ENCODE measurements at regions not wholly inside any gene's neighbourhood (a gene's known extent, or its start where the extent isn't known, plus 50 kb on each side); places are given as distances from the start of the nearest gene placed in this dataset.

- intact Hi-C loops (cut with micrococcal nuclease): no loop called here
- no peak for DNase-seq
- ATAC-seq: no peak
Measured at GRCh38 chr5:43973318-43973717, 370.3 kb downstream of the NNT start.

DNA sequence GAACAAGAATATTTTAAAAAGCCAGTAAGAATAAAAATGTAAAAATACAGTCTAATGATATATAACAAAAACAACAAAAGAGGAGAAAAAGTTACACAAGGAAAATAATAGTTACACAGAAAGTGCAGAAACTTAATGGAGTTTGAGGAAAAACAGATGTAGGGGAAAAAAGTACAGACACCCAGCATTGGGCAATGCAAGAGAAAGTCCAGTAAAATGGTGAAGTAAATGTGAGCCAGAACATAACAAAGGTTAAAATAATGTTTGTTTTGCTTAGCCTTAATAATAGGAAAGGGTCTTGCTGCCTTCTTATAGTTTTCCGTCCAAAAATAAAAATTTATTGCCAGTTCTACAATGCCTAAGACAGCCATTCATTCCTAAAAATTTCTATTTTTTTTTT, 364.2 kb downstream of the NNT start:
- DNase-seq (no peak), ATAC-seq (no peak)
- intact Hi-C loops (cut with micrococcal nuclease): no loop called here

DNA sequence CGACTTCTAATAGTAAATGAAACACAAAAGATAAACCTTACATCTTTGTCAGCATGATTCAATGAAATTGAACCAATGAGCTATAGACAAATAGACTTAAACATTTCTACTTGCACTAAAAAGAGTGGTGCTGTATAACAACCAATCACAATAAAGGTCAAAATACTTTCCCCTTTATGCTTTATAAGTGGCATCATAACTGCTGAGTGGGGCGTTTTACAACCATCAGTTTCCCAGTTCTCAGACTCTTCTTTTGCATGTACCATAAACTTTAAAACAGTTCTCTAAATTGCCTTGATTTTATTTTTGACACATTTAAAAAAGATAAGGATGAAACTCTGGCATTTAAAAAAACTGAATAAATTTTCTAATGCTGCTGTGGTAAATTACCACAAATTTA, 356.2 kb downstream of the NNT start:
- intact Hi-C loops (cut with micrococcal nuclease): no loop called here

DNA sequence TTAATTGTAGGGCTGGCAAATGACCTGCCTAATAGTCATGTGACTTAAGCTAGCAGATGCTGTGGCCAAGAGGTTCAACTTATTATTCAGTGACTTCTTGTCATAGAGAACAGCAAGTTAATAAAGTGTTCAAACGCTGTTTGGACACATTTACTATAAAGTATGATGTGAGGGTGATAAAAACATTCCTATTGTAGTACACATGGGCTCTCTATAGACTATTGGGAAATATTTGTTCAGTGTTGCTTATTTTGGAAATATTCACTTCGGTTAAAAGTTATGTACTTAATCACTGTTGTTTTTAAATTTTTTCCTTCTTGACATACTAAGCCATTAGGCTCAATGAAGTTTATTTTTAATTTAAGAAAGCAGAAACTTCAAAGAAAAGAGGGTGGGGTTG, 345.0 kb downstream of the NNT start:
- ATAC-seq: no peak
- intact Hi-C loops (cut with micrococcal nuclease): no loop called here
- DNase-seq: no peak

More for the DNA sequence above, 356.2 kb downstream of the NNT start:
- DNase-seq: no peak
- no peak for ATAC-seq

- no peak for ATAC-seq
- DNase-seq: no peak
- intact Hi-C loops (cut with micrococcal nuclease): no loop called here
Measured at GRCh38 chr5:43941806-43942205, 338.8 kb downstream of the NNT start.

DNA sequence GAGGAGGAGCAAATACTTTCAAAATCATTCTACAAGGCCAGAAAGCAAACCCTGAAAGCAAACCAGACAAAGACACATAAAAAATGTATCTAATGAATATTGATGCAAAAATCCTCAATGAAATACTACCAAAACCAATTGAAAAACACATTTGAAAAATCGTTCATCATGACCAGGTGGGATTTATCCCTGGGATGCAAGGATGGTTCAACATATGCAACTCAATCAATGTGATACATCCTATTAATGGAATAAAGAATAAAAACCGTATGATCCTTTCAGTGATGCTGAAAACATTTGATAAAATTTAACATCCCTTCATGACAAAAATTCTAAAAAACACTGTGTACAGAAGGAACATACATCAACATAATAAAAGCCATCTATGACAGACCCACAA, 337.6 kb downstream of the NNT start:
- intact Hi-C loops (cut with micrococcal nuclease): no loop called here
- ATAC-seq (no peak), DNase-seq (no peak)

GRCh38 chr5:43926923-43927322, 323.9 kb downstream of the NNT start:
- DNase-seq (no peak), ATAC-seq (no peak)
- intact Hi-C loops (cut with micrococcal nuclease): no loop called here

DNA sequence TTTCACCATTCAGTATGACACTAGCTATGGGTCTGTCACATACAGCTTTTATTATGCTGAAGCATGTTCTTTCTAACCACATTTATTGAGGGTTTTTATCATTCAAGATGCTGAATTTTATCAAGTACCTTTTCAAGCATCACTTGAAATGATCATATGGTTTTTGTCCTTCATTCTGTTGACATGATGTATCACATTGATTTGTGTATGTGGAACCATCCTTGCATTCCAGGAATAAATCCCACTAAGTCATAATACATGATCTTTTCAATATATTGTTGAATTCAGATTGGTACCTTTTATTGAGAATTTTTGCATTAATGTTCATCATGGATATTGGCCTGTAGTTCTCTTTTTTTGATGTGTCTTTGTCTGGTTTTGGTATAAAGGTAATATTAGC, 317.4 kb downstream of the NNT start:
- DNase-seq: no peak
- intact Hi-C loops (cut with micrococcal nuclease): no loop called here

DNA sequence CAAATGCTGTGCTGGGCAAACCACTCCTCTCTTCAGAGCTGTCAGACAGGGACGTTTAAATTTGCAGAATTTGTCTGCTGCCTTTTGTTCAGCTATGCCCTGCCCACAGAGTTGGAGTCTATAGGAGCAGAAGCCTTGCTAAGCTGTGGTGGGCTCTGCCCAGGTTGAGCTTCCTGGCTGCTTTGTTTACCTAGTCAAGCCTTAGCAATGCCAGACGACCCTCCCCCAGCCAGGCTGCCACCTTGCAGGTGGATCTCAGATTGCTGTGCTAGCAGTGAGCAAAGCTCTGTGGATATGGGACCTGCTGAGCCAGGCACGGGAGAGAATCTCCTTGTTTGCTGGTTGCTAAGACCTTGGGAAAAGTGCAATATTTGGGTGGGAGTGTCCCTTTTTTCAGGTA, 314.9 kb downstream of the NNT start:
- ATAC-seq: no peak
- intact Hi-C loops (cut with micrococcal nuclease): no loop called here
- DNase-seq: no peak

More for the DNA sequence above, 317.4 kb downstream of the NNT start:
- ATAC-seq: no peak

DNA sequence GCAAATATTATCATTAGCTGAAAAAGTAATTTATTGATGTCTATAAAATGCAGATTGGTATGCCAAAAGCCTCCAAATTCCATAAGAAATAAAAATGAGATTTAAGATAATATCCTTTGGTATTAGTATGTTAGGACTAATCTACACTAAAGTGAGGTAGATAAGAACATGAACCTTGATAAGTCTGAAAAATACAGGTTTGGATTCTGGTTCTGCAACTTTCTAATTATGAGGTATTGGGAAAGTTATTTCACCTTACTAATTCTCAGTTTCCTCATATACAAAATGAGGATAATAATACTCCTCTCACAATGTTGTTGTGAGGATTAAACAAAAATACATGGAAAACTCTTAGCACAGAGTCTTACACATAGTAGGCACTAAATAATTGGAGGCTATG, 300.1 kb downstream of the NNT start:
- ATAC-seq (no peak), DNase-seq (no peak)
- intact Hi-C loops (cut with micrococcal nuclease): no loop called here

- intact Hi-C loops (cut with micrococcal nuclease): no loop called here
- DNase-seq (no peak), ATAC-seq (no peak)
Measured at GRCh38 chr5:43900974-43901373, 298.0 kb downstream of the NNT start.

DNA sequence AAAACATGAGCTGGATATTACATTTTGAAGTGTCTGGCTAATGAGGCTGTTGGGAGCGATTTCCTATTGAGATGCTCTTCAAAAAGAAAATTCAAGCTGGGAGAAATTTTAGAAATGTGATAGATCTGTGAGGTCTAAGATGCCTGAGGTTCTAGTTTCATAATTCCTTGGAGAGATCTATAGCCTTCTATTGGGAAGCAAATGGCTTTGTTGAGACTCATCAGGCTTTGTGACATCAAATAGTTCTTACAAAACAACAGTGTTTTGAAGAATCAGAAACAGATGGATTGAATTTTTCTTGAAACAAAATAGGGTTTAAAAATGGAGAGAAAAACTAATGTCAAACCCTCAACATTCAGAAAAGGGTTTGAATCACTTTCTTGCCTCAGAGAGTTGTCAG, 292.9 kb downstream of the NNT start:
- ATAC-seq (no peak), DNase-seq (no peak)
- intact Hi-C loops (cut with micrococcal nuclease): no loop called here

GRCh38 chr5:43893951-43894684, 291.1 kb downstream of the NNT start:
- ATAC-seq: no peak
- intact Hi-C loops (cut with micrococcal nuclease): no loop called here
- no peak for DNase-seq

- DNase-seq (no peak), ATAC-seq (no peak)
- intact Hi-C loops (cut with micrococcal nuclease): no loop called here
Measured at GRCh38 chr5:43891112-43891511, 288.1 kb downstream of the NNT start.

DNA sequence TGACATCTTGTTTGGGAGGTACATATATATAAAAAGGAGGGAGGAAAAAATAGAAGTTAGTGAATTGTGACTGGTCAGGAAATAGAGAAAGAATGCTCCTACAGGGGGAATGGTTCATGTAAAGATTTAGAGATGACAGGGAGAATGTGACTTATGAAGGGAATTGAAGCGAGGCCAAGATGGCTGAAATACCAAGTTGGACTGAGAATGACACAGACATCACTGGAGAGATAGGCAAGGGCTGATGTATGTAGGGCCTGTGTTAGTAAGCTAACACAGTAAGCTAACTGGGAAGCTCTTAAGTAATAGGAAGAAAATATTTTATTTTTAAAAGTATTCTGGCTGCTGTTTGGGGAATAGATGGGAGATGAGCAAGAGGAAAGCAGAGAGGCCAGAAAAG, 286.3 kb downstream of the NNT start:
- DNase-seq (no peak), ATAC-seq (peak; percentile 40)
- intact Hi-C loops (cut with micrococcal nuclease): no loop called here

GRCh38 chr5:43875741-43876140, 272.8 kb downstream of the NNT start:
- DNase-seq (no peak), ATAC-seq (no peak)
- intact Hi-C loops (cut with micrococcal nuclease): no loop called here

GRCh38 chr5:43874772-43875171, 271.8 kb downstream of the NNT start:
- peak; percentile 70 for ATAC-seq
- no peak for DNase-seq
- intact Hi-C loops (cut with micrococcal nuclease): no loop called here

DNA sequence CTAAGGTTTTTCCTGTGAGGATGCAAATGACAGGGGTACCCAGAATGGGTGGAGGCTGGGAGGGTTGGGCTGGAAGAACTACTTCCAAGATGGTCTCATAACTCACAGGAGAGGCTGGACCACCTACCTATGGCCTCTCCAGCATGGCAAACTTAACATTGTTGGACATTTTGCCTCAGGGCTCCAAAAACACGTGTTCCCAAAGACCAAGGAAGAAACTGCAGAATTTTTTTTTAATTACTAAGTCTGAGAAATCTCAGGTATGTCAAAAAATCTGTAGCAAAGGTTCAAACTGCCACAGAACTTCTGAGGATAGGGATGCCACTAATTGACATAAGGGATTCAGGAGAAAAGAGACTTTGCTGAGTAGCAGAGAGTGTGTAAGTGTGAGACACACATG, 270.8 kb downstream of the NNT start:
- DNase-seq (no peak), ATAC-seq (no peak)
- intact Hi-C loops (cut with micrococcal nuclease): no loop called here

GRCh38 chr5:43859309-43859708, 256.3 kb downstream of the NNT start:
- DNase-seq (no peak), ATAC-seq (no peak)
- intact Hi-C loops (cut with micrococcal nuclease): no loop called here

GRCh38 chr5:43855452-43855851, 252.5 kb downstream of the NNT start:
- no peak for DNase-seq
- no peak for ATAC-seq
- intact Hi-C loops (cut with micrococcal nuclease): no loop called here

DNA sequence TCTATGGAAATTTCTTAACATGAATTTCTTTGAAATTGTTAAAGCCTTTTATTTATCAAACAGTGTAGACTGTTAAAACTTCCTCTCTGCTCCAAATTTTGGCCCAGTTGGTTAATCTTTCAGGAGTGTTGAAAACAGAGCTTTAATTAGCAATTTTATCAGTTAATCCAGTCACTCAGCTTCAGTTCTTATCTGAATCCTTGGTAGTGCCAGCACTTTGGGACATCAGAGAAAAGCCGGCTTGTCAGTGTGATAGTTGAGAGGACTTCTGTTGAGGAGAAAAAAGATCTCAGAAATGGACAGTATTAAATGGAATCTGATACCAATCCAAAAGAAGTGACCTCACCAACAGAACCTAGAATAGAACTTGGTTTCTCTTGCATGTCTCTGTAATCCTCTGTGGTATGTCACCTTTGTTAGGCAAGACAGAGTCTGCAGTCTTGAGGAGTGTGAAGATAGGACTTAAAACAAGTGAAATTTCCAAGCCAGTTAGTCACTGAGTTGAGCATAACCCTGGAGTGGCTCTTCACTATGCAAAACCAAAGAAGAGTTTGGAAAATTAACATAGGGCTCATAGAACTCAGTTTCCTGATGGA, 251.8 kb downstream of the NNT start:
- ATAC-seq: peak; percentile 65
- DNase-seq: no peak
- intact Hi-C loops (cut with micrococcal nuclease): no loop called here

Data from left ventricle myocardium superior (tissue), 1 donor.